K562 (cell line): ENCODE measurements at regions not wholly inside any gene's neighbourhood (a gene's known extent, or its start where the extent isn't known, plus 50 kb on each side); places are given as distances from the start of the nearest gene placed in this dataset.

Experiments
- ATAC-seq: fragments of 200-7000 bp; cut with Tn5 transposase; 3 replicates; pipeline ENCODE4 v1.9.1; 2020; ENCODE audit warnings: moderate library complexity
- BruUV-seq: library from RNA; stranded (reverse); fragments of 400-500 nt; replicated peaks from 2 replicates; lab custom pipeline; 2021; lab: Mats Ljungman, UMichigan
- CTCF ChIA-PET: fragments of 300-600 bp; formaldehyde crosslinking; extraction: SDS; loops from one replicate; lab custom pipeline; 2021; ENCODE audit warnings: low intra/inter-chr PET ratio; lab: Yijun Ruan, JAX
- POLR2A ChIA-PET: fragments of 300-600, 350-650 bp; sonication (Branson Sonifier 250); formaldehyde crosslinking; extraction: SDS; loops from one replicate; lab custom pipeline; 2021; ENCODE audit warnings: antibody characterized with exemption, inconsistent platforms; lab: Yijun Ruan, JAX
- DNase-seq, 4 experiments: peaks; one replicate each; pipeline versions ENCODE4 v3.0.0 to v3.0.0-alpha.2; 2011 to 2018; ENCODE audit warnings: low spot score in 3 of 4, mixed read lengths in 3 of 4; ENCODE audit errors: extremely low read depth in 1 of 4
- FAIRE-seq: peaks from 2 replicates; lab custom pipeline; 2011; peaks lifted over from hg19 to GRCh38; lab: Jason Lieb, UNC
- H2AFZ ChIP-seq: 2 replicates; pipeline ENCODE4 v1.6.0; 2011; ENCODE audit warnings: low read depth, low read length, control low read depth, inconsistent platforms
- H3K27ac ChIP-seq: fragments of 200-600 bp; 3 replicates; pipeline ENCODE4 v1.8.0; 2011; ENCODE audit warnings: low read depth, mild to moderate bottlenecking, control low read depth, inconsistent platforms, low read length, moderate library complexity, mixed read lengths; ENCODE audit errors: extremely low read depth
- H3K27me3 ChIP-seq, 2 experiments: fragments of 300-600 bp in 1 of 2; 2 replicates in 1 of 2; 3 replicates in 1 of 2; pipeline versions ENCODE4 v1.6.0 to v1.8.0; 2011; ENCODE audit warnings: inconsistent platforms in 2 of 2, low read length in 2 of 2, mild to moderate bottlenecking in 1 of 2, mixed read lengths in 1 of 2, moderate library complexity in 1 of 2; ENCODE audit not compliant: control insufficient read depth in 2 of 2, insufficient read depth in 2 of 2
- H3K36me3 ChIP-seq: fragments of 300-600 bp; 3 replicates; pipeline ENCODE4 v1.8.0; 2011; ENCODE audit warnings: mild to moderate bottlenecking, low read length, inconsistent platforms; ENCODE audit not compliant: control insufficient read depth, insufficient read depth
- H3K4me1 ChIP-seq, 2 experiments: fragments of 200-600 bp in 1 of 2; replicated peaks in 1 of 2; 2 replicates in 1 of 2; 3 replicates in 1 of 2; pipeline versions ENCODE4 v1.5.1 to v1.8.0; 2011; ENCODE audit warnings: inconsistent platforms in 2 of 2, low read length in 2 of 2, mild to moderate bottlenecking in 1 of 2, mixed read lengths in 1 of 2, moderate library complexity in 1 of 2; ENCODE audit not compliant: control insufficient read depth in 2 of 2, insufficient read depth in 2 of 2
- H3K4me2 ChIP-seq: 2 replicates; pipeline ENCODE4 v1.6.1; 2011; ENCODE audit warnings: low read length, control low read depth, inconsistent platforms, mixed read lengths; ENCODE audit not compliant: insufficient read depth
- H3K4me3 ChIP-seq: fragments of 200-600 bp; sonication (generic), shearing (Covaris generic); 2 replicates; pipeline ENCODE4 v1.5.1; 2016; ENCODE audit warnings: control low read depth, inconsistent platforms
- H3K79me2 ChIP-seq: fragments of 200-600 bp; 3 replicates; pipeline ENCODE4 v1.8.0; 2011; ENCODE audit warnings: low read length, inconsistent platforms; ENCODE audit not compliant: control insufficient read depth, insufficient read depth
- H3K9ac ChIP-seq, 2 experiments: 2 replicates each; pipeline versions ENCODE4 v1.6.0 to v1.6.1; 2011; ENCODE audit warnings: low read depth in 2 of 2, low read length in 2 of 2, control low read depth in 1 of 2, inconsistent platforms in 1 of 2, mild to moderate bottlenecking in 1 of 2, mixed read lengths in 1 of 2; ENCODE audit not compliant: insufficient read depth in 1 of 2
- H3K9me1 ChIP-seq: one replicate; pipeline ENCODE4 v1.6.0; 2011; ENCODE audit warnings: inconsistent platforms, mild to moderate bottlenecking, low read length, moderate library complexity; ENCODE audit not compliant: control insufficient read depth, insufficient read depth
- H3K9me3 ChIP-seq: replicated peaks from 2 replicates; pipeline ENCODE4 v1.5.1; 2011; ENCODE audit warnings: low read depth, low read length, inconsistent platforms; ENCODE audit not compliant: control insufficient read depth, insufficient read depth
- H4K20me1 ChIP-seq: replicated peaks from 2 replicates; pipeline ENCODE4 v1.6.1; 2011; ENCODE audit warnings: low read length, inconsistent platforms, mixed read lengths; ENCODE audit not compliant: control insufficient read depth, insufficient read depth
- BRCA1 ChIP-seq, 2 experiments: fragments of 450-650 bp in 1 of 2; sonication (generic) in 1 of 2; formaldehyde crosslinking in 1 of 2; IDR thresholded peaks; 2 replicates each; pipeline versions ENCODE4 v1.5.0 to v1.6.1; 2017 to 2020; ENCODE audit warnings: mild to moderate bottlenecking in 1 of 2, missing genetic modification reagents in 1 of 2
- CHCHD3 ChIP-seq: fragments of 250-450 bp; sonication (Bioruptor Pico); IDR thresholded peaks from 2 replicates; pipeline ENCODE4 v2.1.2; 2022; ENCODE audit warnings: mild to moderate bottlenecking
- POLR2AphosphoS2 ChIP-seq: IDR thresholded peaks from 2 replicates; pipeline ENCODE4 v1.6.1; 2012; ENCODE audit warnings: low read length, improper control_type of control experiment
- PTTG1 ChIP-seq: fragments of 450-650 bp; IDR thresholded peaks from 2 replicates; pipeline ENCODE4 v1.6.1; 2016; ENCODE audit warnings: low read depth, mild to moderate bottlenecking, missing genetic modification characterization, missing compliant biosample characterization
- WGBS: fragments of 100-300 bp; shearing (Covaris generic); methylation state at CpG from one replicate; pipeline ENCODE4 v1.1.6; 2016; ENCODE audit warnings: low coverage, mixed read lengths; ENCODE audit not compliant: insufficient coverage; ENCODE audit errors: missing lambda C conversion rate; 5-methylcytosine and 5-hydroxymethylcytosine counted together
- in situ Hi-C: fragments of 300-500 bp; cut with MboI; formaldehyde crosslinking; loops from 4 replicates; pipeline ENCODE4 v1.15.0; 2018; ENCODE audit warnings: inconsistent platforms, mixed read lengths
- intact Hi-C: fragments of 100-400 bp; cut with micrococcal nuclease; formaldehyde crosslinking; loops from 2 replicates; pipeline ENCODE4 v1.14.2; 2022
- TF ChIP-seq, protein P1 (sequence below): fragments of 450-650 bp; formaldehyde crosslinking; IDR thresholded peaks from 2 replicates; pipeline ENCODE4 v1.4.0; 2020; ENCODE audit warnings: mild to moderate bottlenecking

DNA sequence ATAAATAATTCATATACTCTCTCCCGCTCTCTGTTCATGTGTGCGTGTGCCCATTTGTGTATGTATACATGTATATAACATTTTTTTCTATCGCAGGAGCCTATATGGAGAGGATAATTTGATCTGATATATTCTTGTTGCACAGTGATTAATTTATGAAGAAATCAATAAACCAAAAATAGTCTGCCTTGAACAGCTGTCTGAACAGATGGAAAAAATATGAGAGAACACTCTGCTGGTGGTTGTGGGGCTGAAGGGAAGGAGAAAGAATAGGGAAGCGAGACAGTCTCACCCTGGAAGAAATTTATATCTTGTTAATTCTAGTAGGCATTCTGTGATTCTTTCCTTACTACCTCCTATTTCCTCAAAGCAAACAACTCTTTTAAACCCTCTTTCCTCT, 96.6 kb upstream of the B3GAT2 start:
- no peak for FAIRE-seq
- H3K4me1 ChIP-seq: no peaks in the 10 kb centered on the region
- no peaks in the 10 kb centered on the region for H3K36me3 ChIP-seq
- no peak for DNase-seq
- CTCF ChIA-PET: no interaction called here
- WGBS: 0% methylated on average over 4 of the region's 4 CpGs
- no peak for ATAC-seq
- H3K9me1 ChIP-seq: no peaks in the 10 kb centered on the region
- H3K4me3 ChIP-seq: no peak overlapping the region
- H3K27me3 ChIP-seq: peaks cover 0 to 7% of the 10 kb centered on the region in 2 experiments; a peak in 2 of 5 replicates
- H3K27ac ChIP-seq: no peak overlapping the region
- H3K4me2 ChIP-seq: no peak overlapping the region
- H2AFZ ChIP-seq: no peak overlapping the region
- BruUV-seq: no TSS peak
- H3K79me2 ChIP-seq: no peaks in the 10 kb centered on the region
- POLR2A ChIA-PET: no interaction called here
- in situ Hi-C loops: no loop called here
- no peaks in the 10 kb centered on the region for H4K20me1 ChIP-seq
- H3K9ac ChIP-seq: no peak overlapping the region
- intact Hi-C loops: no loop called here
- H3K9me3 ChIP-seq: no peaks in the 10 kb centered on the region
- TF ChIP-seq, protein P1, sequence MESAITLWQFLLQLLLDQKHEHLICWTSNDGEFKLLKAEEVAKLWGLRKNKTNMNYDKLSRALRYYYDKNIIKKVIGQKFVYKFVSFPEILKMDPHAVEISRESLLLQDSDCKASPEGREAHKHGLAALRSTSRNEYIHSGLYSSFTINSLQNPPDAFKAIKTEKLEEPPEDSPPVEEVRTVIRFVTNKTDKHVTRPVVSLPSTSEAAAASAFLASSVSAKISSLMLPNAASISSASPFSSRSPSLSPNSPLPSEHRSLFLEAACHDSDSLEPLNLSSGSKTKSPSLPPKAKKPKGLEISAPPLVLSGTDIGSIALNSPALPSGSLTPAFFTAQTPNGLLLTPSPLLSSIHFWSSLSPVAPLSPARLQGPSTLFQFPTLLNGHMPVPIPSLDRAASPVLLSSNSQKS: no peak
- TF ChIP-seq BRCA1 (IDR thresholded peaks at IDR 0.05): no peak
- TF ChIP-seq BRCA1 (CRISPR knock-in tag; IDR thresholded peaks at IDR 0.05): no peak
- no peak for TF ChIP-seq POLR2AphosphoS2
- TF ChIP-seq PTTG1: no peak
- TF ChIP-seq, all 486 proteins: peak for 0

DNA sequence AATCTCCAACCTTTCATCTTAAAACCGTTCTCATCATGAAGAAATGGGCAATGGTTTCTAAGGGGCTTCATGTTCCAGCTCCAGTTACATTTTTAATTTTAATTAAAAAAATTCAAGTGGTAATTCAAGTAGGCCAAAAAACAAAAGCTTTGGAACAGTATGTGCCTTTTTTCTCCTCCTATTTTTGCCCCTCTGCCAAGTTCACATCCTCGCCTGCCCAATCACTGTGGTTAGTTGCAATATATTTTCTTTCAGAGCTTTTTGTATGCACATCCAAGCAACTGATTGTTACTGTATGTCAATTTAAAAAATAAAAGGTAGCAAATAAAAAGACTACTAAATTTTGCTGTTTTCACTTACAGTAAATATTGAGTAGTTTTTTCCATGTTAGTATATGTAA, 99.8 kb upstream of the B3GAT2 start:
- 0% methylated on average over 2 of the region's 2 CpGs for WGBS

More for the DNA sequence above, 99.8 kb upstream of the B3GAT2 start:
- H3K9me3 ChIP-seq: no peaks in the 10 kb centered on the region
- intact Hi-C loops (no loop called here), in situ Hi-C loops (no loop called here)
- FAIRE-seq (no peak), ATAC-seq (no peak), DNase-seq (no peak)
- H3K27me3 ChIP-seq: no peaks in the 10 kb centered on the region
- H4K20me1 ChIP-seq: no peaks in the 10 kb centered on the region
- TF ChIP-seq CHCHD3: no peak
- no peak overlapping the region for H3K4me2 ChIP-seq
- no peaks in the 10 kb centered on the region for H3K9me1 ChIP-seq
- H2AFZ ChIP-seq: no peak overlapping the region
- ChIA-PET POLR2A (no interaction called here), CTCF (no interaction called here)
- no peak overlapping the region for H3K9ac ChIP-seq
- H3K4me3 ChIP-seq: no peak overlapping the region
- H3K36me3 ChIP-seq: no peaks in the 10 kb centered on the region
- no peaks in the 10 kb centered on the region for H3K79me2 ChIP-seq
- BruUV-seq: no TSS peak
- no peak overlapping the region for H3K27ac ChIP-seq
- no peaks in the 10 kb centered on the region for H3K4me1 ChIP-seq
